ENCODE measurements at regions not wholly inside any gene's neighbourhood (a gene's known extent, or its start where the extent isn't known, plus 50 kb on each side); places are given as distances from the start of the nearest gene placed in this dataset.

GRCh38 chr7:98452791-98453190, 51.9 kb upstream of the BAIAP2L1 start:
- intact Hi-C loops (cut with micrococcal nuclease), result no loop called here
- H3K4me1 Mint-ChIP-seq (ENCODE audit: low read depth), result no peaks in the 10 kb centered on the region
- POLR2A ChIA-PET, result no interaction called here
- DNase-seq, result no peak
- CTCF ChIA-PET, result no interaction called here
- no peak overlapping the region for H3K27ac Mint-ChIP-seq
- peaks cover 2% of the 10 kb centered on the region for H3K27me3 Mint-ChIP-seq
- H3K36me3 Mint-ChIP-seq, result peaks cover 1% of the 10 kb centered on the region
- no peak overlapping the region for H3K4me3 Mint-ChIP-seq
- H3K9me3 Mint-ChIP-seq, result peaks cover 16% of the 10 kb centered on the region

All from activated CD4-positive, alpha-beta memory T cell treated with anti-CD3 and anti-CD28 coated beads for 36 hours (primary cell).